SU-DHL-6 (cell line): ENCODE measurements at regions not wholly inside any gene's neighbourhood (a gene's known extent, or its start where the extent isn't known, plus 50 kb on each side); places are given as distances from the start of the nearest gene placed in this dataset.
"Not testable (repeated sequence)": the region's sequence is repeated elsewhere in the genome, so short reads cannot be mapped to it uniquely, and the experiment has no call there.

ENCODE experiments used
- CTCF ChIP-seq: fragments of 200-600 bp; sonication (generic); IDR thresholded peaks from one replicate; pipeline ENCODE4 v1.5.1; 2017; ENCODE audit warnings: antibody characterized with exemption, mild to moderate bottlenecking, low read length, moderate library complexity; ENCODE audit not compliant: insufficient read depth, poor library complexity, severe bottlenecking
- EZH2phosphoT487 ChIP-seq: fragments of 200-600 bp; sonication (generic), shearing (Covaris generic); conservative IDR thresholded peaks from 2 replicates; pipeline ENCODE4 v1.6.1; 2018; ENCODE audit warnings: mild to moderate bottlenecking, antibody characterized with exemption, low read length, moderate library complexity, mixed read lengths

DNA sequence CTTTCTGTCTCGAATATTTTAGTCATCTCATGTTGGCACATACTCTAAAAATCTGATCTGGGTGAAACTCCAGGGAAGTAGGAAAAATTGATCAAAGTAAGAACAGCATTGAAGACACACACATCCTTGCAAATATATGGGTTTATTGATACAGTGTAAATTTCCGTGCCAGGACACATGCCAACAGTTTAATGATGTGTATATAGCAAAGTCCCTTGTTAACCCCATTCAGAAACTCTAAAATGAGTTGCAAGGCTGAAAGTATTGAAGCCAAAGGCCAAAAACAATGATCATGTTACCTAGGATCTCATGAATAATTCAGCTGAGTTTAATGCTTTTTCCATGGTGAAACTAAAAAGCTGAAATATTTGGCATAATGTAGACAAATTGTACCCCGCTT lies 62.3 kb upstream of the FAM72C start:
- TF ChIP-seq EZH2phosphoT487, CTCF: not testable (repeated sequence)
